ENCODE measurements at regions not wholly inside any gene's neighbourhood (a gene's known extent, or its start where the extent isn't known, plus 50 kb on each side); places are given as distances from the start of the nearest gene placed in this dataset.

DNA sequence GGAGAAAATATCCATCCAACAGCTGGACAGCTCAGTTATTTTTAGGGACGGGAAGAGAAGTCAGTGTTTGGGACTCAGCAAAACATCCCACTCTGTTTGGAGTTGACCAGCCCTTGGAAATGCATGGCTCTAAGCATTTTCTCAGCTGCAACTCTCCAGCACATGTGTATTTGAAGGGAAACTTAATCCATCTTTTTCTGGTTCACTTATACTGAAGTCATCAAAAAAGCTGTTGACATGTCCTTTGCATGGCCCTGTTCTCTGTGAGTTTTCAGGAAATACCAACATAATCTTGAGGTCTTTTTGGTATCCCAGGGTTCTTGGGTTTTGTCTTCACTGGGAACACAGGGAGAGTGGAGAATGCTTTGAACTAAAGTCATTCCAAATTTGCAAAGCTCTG, 91.9 kb upstream of the CELF4 start:
- Histone ChIP-seq H3K27me3 (ENCODE audit: control insufficient read depth, insufficient read depth, low read length) (no peaks in the 10 kb centered on the region; the same call in 1 of the 2 replicates), H3K36me3 (replicated peaks; ENCODE audit: control insufficient read depth, insufficient read depth, low read length) (no peaks in the 10 kb centered on the region), H3K4me3 (ENCODE audit: insufficient read depth, low read depth, low read length) (no peak overlapping the region)
- DNase-seq, result no peak

DNA sequence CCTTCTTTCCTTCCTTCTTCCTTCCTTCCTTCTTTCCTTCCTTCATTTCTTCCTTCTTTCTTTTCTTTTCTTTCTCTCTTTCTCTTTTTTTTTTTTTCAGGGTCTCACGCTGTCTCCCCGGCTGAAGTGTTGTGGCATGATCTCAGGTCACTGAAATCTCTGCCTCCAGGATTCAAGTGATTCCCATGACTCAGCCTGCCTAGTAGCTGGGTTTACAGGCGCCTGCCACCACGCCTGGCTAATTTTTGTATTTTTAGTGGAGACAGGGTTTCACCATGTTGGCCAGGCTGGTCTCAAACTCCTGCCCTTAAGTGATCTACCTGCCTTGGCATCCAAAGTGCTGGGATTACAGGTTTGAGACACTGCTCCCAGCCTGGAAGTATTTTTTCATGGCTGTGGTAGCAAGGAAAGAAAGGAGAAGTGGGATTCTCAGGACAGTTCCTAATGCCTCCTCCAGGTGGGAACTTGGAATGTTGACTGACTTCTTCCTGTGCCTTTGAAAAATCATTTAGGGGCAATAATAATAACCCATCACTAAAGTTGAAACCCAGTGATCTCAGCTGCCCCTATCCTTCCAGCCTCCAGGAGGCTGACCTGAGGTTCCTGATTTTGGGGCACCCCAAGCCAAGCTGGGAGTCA, 89.3 kb upstream of the CELF4 start:
- Histone ChIP-seq H3K36me3 (replicated peaks; ENCODE audit: control insufficient read depth, insufficient read depth, low read length) (no peaks in the 10 kb centered on the region), H3K4me3 (ENCODE audit: insufficient read depth, low read depth, low read length) (no peak overlapping the region)

DNA sequence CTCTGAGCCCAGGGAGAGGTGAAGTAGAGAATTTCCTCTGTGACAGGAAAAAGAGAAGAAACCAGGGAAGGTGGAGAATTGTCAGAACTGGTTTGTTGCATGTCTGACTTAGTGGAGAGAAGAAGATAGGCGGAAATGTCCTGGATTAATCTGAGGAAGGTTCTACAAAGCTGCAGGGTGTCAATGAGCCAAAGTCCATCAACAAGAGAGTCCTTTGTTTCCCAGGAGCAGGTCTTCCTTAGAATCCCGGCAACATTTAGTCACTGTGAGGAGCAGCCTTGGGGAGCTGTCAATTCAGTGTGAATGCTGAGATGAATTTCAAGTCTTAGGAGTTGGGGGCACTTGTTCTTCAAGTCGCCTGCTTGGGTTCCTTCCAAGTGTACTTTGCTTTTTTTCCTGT, 88.4 kb upstream of the CELF4 start:
- H3K36me3 ChIP-seq (replicated peaks; ENCODE audit: control insufficient read depth, insufficient read depth, low read length), result no peaks in the 10 kb centered on the region
- DNase-seq, result no peak
- no peaks in the 10 kb centered on the region for H3K27me3 ChIP-seq (ENCODE audit: control insufficient read depth, insufficient read depth, low read length)

More for the DNA sequence above, 89.3 kb upstream of the CELF4 start:
- DNase-seq, result no peak
- H3K27me3 ChIP-seq (ENCODE audit: control insufficient read depth, insufficient read depth, low read length), result no peaks in the 10 kb centered on the region

DNA sequence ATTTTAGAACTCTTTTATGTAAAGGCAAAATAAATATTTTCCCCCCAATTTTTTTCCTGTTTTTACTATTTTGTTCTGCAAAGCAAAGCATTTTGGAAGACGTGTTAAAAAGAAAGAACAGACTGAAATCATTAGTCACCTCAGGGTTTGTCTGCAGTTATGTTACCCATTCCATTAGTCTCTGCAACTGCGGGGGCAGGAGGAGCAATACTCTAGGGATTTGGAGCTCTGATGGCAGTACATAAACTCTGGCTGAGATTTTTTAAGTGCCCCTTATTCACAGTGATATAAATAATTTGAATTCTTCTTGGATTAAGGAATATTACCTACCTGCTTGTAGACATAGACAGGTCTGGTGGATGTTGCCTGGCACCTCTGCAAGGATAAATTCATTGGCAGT, 88.0 kb upstream of the CELF4 start:
- no peaks in the 10 kb centered on the region for H3K27me3 ChIP-seq (ENCODE audit: control insufficient read depth, insufficient read depth, low read length)
- H3K4me3 ChIP-seq (ENCODE audit: insufficient read depth, low read depth, low read length), result no peak overlapping the region
- no peaks in the 10 kb centered on the region for H3K36me3 ChIP-seq (replicated peaks; ENCODE audit: control insufficient read depth, insufficient read depth, low read length)
- DNase-seq, result no peak

More for the DNA sequence above, 88.4 kb upstream of the CELF4 start:
- no peak overlapping the region for H3K4me3 ChIP-seq (ENCODE audit: insufficient read depth, low read depth, low read length)

DNA sequence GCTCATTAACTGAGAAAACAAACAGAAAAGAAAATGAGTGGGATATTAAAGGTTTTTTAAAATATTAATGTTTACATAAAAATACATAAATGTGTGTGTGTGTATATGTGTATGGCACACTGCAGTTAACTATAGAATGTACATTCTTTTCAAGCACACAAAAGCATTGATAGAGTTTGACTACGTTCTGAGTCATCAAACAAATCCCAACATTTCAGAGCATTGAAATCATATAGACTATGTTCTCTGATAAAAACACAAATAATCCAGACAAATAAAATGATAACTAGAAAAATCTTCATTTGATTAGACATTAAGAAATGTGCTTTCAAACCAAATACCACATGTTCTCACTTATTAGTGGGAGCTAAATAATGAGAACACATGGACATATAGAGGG, 84.3 kb upstream of the CELF4 start:
- no peak for DNase-seq
- Histone ChIP-seq H3K4me3 (ENCODE audit: insufficient read depth, low read depth, low read length) (no peak overlapping the region), H3K27me3 (ENCODE audit: control insufficient read depth, insufficient read depth, low read length) (no peaks in the 10 kb centered on the region), H3K36me3 (replicated peaks; ENCODE audit: control insufficient read depth, insufficient read depth, low read length) (no peaks in the 10 kb centered on the region)

DNA sequence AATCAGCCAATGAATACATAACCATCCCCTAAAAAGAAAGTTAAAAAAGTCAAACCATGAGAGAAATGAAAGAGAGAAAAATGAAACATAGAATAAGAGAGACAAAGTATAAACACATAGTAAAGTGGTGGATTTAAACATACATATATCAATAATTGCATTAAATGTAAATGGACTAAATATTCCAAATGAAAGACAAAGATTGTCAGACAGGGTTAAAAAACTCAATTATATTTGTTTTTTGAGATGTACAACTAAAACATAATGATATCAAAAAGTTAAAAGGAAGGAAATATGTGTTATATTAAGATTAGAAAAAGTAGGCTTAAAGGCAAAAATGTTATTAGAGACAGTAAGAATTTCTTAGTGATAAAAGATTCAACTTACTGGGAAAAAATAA, 83.8 kb upstream of the CELF4 start:
- no peak for DNase-seq
- no peaks in the 10 kb centered on the region for H3K36me3 ChIP-seq (replicated peaks; ENCODE audit: control insufficient read depth, insufficient read depth, low read length)

DNA sequence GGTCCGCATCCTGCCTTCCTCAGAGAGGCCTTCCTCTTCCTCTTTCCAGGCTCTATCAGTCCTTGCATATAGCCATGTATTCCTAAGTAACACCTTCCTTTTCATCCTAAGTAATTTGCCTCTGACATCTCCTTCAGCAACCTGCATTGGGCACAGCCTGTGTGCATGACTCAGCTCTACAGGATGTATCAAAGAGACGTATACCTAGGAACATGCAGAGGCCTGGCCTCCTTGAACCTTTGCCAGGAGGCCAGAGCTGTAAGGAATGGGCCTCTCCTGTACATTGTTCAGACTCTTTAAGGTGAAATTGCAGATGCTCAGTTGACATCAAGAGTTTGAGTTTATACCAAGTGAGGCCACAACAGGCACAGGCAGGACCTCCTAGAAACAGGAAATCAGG, 76.0 kb upstream of the CELF4 start:
- Histone ChIP-seq H3K4me3 (ENCODE audit: insufficient read depth, low read depth, low read length) (no peak overlapping the region), H3K27me3 (ENCODE audit: control insufficient read depth, insufficient read depth, low read length) (no peaks in the 10 kb centered on the region; the same call in 1 of the 2 replicates), H3K36me3 (replicated peaks; ENCODE audit: control insufficient read depth, insufficient read depth, low read length) (no peaks in the 10 kb centered on the region)
- no peak for DNase-seq

More for the DNA sequence above, 83.8 kb upstream of the CELF4 start:
- H3K4me3 ChIP-seq (ENCODE audit: insufficient read depth, low read depth, low read length), result no peak overlapping the region
- H3K27me3 ChIP-seq (ENCODE audit: control insufficient read depth, insufficient read depth, low read length), result no peaks in the 10 kb centered on the region

DNA sequence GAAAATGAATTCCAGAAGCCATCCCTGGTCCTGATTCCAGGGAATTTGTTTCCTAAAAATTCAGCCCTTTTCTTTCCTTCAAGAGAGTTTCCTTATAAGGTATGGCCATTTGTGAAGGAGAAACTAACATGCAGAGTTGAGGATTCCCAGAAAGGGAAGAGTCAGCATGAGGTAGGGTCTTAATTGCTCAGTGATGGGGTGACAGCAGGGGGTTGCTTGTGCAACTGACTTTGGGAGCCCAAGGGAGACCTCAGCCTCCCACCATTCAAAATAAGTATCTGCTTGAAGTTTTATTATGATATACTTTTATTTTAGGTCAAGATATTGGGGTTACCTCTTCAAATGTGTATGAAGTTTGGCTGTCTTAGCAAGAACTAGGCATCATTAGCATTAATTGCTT, 74.9 kb upstream of the CELF4 start:
- no peaks in the 10 kb centered on the region for H3K36me3 ChIP-seq (replicated peaks; ENCODE audit: control insufficient read depth, insufficient read depth, low read length)
- no peak overlapping the region for H3K4me3 ChIP-seq (ENCODE audit: insufficient read depth, low read depth, low read length)
- H3K27me3 ChIP-seq (ENCODE audit: control insufficient read depth, insufficient read depth, low read length), result no peaks in the 10 kb centered on the region; the same call in 1 of the 2 replicates
- no peak for DNase-seq

DNA sequence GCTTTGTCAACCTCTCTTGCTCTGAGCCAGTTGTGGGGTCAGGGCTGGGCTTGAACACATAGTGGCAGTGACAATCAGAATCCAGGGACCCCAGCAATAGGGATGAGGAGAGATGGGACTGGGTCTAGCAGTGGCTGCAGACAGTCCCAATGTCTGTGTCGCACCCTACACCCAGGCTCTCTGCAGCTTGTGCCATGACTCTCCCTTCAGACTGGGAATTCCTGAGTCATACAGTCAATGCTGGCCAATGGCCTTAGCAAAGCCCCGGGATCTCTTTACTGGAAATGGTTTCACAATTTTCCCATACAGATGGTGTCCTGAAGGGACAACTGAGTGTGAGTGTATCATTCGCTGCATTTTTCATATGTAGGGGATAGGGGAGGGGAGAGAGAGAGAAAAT, 74.2 kb upstream of the CELF4 start:
- no peak overlapping the region for H3K4me3 ChIP-seq (ENCODE audit: insufficient read depth, low read depth, low read length)
- no peaks in the 10 kb centered on the region; the same call in 1 of the 2 replicates for H3K27me3 ChIP-seq (ENCODE audit: control insufficient read depth, insufficient read depth, low read length)
- DNase-seq, result no peak
- H3K36me3 ChIP-seq (replicated peaks; ENCODE audit: control insufficient read depth, insufficient read depth, low read length), result no peaks in the 10 kb centered on the region

DNA sequence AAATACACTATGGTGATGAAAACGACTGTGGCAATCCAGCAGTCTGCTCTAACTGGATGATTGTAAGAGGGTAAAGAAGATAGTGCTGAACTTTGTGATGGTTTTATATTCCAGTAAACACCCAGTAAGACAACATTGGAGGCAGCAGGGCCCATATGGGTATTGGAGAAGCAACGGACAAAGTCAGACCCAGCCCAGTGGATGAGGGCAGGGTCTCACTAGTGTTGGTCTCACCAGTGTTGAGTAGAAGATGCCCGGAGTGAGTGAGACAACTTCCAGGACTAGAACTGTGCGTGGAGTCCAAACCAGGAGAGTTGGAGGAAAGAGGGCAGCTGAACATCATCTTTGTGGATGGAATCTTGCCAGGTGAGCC, 71.9 kb upstream of the CELF4 start:
- DNase-seq, result no peak
- Histone ChIP-seq H3K27me3 (ENCODE audit: control insufficient read depth, insufficient read depth, low read length) (no peaks in the 10 kb centered on the region; the same call in 1 of the 2 replicates), H3K36me3 (replicated peaks; ENCODE audit: control insufficient read depth, insufficient read depth, low read length) (no peaks in the 10 kb centered on the region), H3K4me3 (ENCODE audit: insufficient read depth, low read depth, low read length) (no peak overlapping the region)

DNA sequence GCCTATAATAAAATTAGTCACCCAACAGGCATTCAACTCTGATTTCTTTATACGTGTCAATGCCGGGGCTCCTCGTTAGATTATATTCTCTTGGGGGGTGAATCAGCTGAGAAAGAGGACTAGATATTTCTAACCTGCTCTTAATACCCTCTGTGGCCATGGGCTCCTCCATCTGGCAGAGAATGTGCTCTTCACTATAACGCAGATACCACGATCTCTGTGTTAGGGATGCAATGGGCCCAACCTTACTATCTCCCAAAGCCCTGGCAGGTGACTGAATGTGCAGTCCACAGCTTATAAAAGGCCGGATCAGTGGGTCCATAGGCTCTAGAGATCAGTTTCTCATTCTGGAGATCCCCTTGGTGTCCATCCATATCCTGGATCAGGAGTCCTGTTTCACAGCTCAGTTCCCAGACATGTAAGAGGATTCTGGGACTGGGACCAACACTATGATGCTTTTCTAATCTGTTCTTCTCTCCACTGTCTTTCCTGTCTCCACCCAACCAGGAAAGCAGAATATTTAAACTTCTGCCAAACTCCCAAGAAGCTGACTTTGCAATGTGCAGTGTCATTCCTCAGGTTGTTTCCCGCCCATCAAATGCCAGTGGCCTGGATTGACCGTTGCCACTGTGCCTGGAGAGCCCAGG, 71.4 kb upstream of the CELF4 start:
- H3K27me3 ChIP-seq (ENCODE audit: control insufficient read depth, insufficient read depth, low read length), result no peaks in the 10 kb centered on the region; the same call in 1 of the 2 replicates
- no peak overlapping the region for H3K4me3 ChIP-seq (ENCODE audit: insufficient read depth, low read depth, low read length)
- no peak for DNase-seq
- no peaks in the 10 kb centered on the region for H3K36me3 ChIP-seq (replicated peaks; ENCODE audit: control insufficient read depth, insufficient read depth, low read length)

DNA sequence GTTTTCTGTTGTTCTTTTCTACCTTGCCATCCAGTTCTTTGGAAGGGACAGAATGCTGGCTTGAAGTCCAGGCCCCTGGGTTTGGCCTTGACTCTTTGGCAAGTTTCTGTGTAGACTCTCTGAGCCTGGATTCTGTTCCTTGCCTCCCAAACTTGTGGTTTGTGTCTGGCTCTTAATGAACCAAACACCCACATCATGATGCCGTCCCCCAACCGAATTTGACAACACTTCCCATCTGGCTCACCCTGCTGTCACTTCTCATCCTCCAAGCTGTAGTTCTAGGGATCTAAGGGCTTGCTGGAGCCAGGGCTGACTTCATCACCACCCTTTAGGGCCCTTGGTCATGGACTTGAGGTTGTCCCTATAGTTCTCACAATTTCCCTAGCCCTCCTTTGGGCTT, 68.9 kb upstream of the CELF4 start:
- Histone ChIP-seq H3K36me3 (replicated peaks; ENCODE audit: control insufficient read depth, insufficient read depth, low read length) (no peaks in the 10 kb centered on the region), H3K27me3 (ENCODE audit: control insufficient read depth, insufficient read depth, low read length) (no peaks in the 10 kb centered on the region; the same call in 1 of the 2 replicates), H3K4me3 (ENCODE audit: insufficient read depth, low read depth, low read length) (no peak overlapping the region)
- DNase-seq, result no peak

DNA sequence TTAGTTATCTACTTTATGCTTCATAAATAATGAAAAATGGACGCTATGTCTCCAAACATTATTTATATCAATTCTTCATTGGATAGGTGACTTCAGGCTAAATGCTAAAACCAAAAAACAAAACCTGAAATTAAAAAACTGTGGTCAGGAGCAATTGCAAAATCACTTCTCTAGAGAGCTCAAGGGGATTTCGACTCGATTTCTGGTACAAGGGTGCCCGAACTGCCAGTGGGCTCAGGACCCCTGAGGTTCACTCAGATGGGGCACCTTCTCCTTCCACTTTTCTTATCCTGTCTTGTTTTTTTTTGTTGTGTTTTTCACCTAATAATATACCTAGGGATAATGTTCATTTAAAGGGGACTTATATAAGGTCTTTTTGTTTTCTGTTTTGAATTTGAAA, 65.8 kb upstream of the CELF4 start:
- H3K27me3 ChIP-seq (ENCODE audit: control insufficient read depth, insufficient read depth, low read length), result no peaks in the 10 kb centered on the region
- DNase-seq, result no peak
- H3K4me3 ChIP-seq (ENCODE audit: insufficient read depth, low read depth, low read length), result no peak overlapping the region
- no peaks in the 10 kb centered on the region for H3K36me3 ChIP-seq (replicated peaks; ENCODE audit: control insufficient read depth, insufficient read depth, low read length)

DNA sequence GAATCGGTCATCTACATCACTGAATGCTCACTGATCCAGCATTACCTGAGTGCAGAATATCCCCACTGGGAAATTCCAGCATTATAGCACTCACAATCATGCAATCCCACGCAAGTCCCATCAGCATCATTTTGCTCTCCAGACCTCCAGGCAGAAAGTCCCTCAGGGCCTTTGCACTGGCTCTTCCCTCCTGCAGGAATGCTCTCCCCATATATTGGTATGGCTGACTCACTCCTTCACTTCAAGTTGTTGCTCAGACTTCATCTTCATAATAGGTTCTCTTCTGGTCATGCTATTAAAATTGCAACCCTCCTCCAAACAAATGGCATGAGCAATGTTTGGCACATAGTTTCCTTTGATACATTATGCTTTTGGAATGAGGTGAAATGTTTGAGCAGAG, 64.7 kb upstream of the CELF4 start:
- Histone ChIP-seq H3K27me3 (ENCODE audit: control insufficient read depth, insufficient read depth, low read length) (no peaks in the 10 kb centered on the region), H3K36me3 (replicated peaks; ENCODE audit: control insufficient read depth, insufficient read depth, low read length) (no peaks in the 10 kb centered on the region), H3K4me3 (ENCODE audit: insufficient read depth, low read depth, low read length) (no peak overlapping the region)
- DNase-seq, result no peak

DNA sequence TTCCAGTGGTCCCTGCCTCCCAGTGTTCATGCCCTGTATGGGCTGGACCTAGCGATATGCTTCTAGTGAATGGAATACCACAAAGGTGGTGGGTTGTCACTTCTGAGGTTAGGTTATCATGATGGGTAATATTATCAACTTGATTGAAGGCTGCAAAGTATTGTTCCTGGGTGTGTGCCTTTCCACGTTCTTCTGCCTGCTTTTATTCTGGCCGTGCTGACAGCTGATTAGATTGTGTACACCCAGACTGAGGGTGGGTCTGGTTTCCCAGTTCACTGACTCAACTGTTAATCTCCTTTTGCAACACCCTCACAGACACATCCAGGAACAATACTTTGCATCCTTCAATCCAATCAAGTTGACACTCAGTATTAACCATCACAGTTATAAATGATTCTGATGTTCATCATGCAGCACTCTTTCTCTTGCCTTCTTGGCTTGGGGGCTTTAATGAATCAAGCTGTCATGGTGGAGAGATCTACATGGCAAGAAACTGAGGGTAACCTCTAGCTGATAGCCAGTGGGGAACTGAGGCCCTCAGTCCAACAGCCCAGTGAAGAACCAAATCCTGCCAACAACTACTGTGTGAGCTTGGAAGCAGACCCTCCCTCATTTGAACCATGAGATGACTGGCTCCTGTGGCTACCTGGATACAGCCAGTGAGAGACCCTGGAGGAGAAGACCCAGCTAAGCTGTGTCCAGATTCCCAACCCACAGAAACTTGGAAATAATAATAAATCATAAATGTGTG, 63.0 kb upstream of the CELF4 start:
- no peaks in the 10 kb centered on the region for H3K27me3 ChIP-seq (ENCODE audit: control insufficient read depth, insufficient read depth, low read length)
- no peak overlapping the region for H3K4me3 ChIP-seq (ENCODE audit: insufficient read depth, low read depth, low read length)
- no peaks in the 10 kb centered on the region for H3K36me3 ChIP-seq (replicated peaks; ENCODE audit: control insufficient read depth, insufficient read depth, low read length)
- DNase-seq, result no peak
